ENCODE measurements at regions not wholly inside any gene's neighbourhood (a gene's known extent, or its start where the extent isn't known, plus 50 kb on each side); places are given as distances from the start of the nearest gene placed in this dataset.

- no peak overlapping the region for H3K4me3 ChIP-seq (ENCODE audit: low read length, poor library complexity, severe bottlenecking)
- no peaks in the 10 kb centered on the region for H3K9me2 ChIP-seq (replicated peaks; ENCODE audit: low read depth, low read length)
- H3K9me3 ChIP-seq (ENCODE audit: insufficient read depth, low read depth, low read length), result no peaks in the 10 kb centered on the region
- no peak overlapping the region for H2AFZ ChIP-seq (ENCODE audit: low read length)
- H3K4me2 ChIP-seq (ENCODE audit: low read depth, low read length, poor library complexity, severe bottlenecking), result no peak overlapping the region
- no peak overlapping the region for H3K9ac ChIP-seq (ENCODE audit: low read depth, low read length, poor library complexity, severe bottlenecking)
- TF ChIP-seq CTCF (conservative IDR thresholded peaks at IDR 0.05; ENCODE audit: low read length), result no peak
- no peak for TF ChIP-seq EZH2phosphoT487 (IDR thresholded peaks at IDR 0.05; ENCODE audit: borderline replicate concordance)
- no peaks in the 10 kb centered on the region for H3K36me3 ChIP-seq (ENCODE audit: insufficient read depth, low read length)
- no peaks in the 10 kb centered on the region for H3K27me3 ChIP-seq (ENCODE audit: insufficient read depth, low read length, poor library complexity, severe bottlenecking)
- no peaks in the 10 kb centered on the region for H3K79me2 ChIP-seq (ENCODE audit: insufficient read depth, low read length)
- peaks cover 37% of the 10 kb centered on the region for H3K4me1 ChIP-seq (ENCODE audit: insufficient read depth, low read length, poor library complexity, severe bottlenecking)
- H4K20me1 ChIP-seq (ENCODE audit: insufficient read depth, low read length, poor library complexity, severe bottlenecking), result no peaks in the 10 kb centered on the region
- no peaks in the 10 kb centered on the region for H3F3A ChIP-seq (ENCODE audit: low read depth)
Observed at GRCh38 chr9:675697-676370, 165.7 kb upstream of the DMRT1 start.

GRCh38 chr9:676780-677438 lies 164.6 kb upstream of the DMRT1 start:
- Histone ChIP-seq H3K27me3 (ENCODE audit: insufficient read depth, low read length, poor library complexity, severe bottlenecking) (no peaks in the 10 kb centered on the region), H3K4me3 (ENCODE audit: low read length, poor library complexity, severe bottlenecking) (peak overlapping the region; percentile 46), H3K9me3 (ENCODE audit: insufficient read depth, low read depth, low read length) (no peaks in the 10 kb centered on the region), H3K9ac (ENCODE audit: low read depth, low read length, poor library complexity, severe bottlenecking) (peak overlapping the region; percentile 30), H2AFZ (ENCODE audit: low read length) (peak overlapping the region; percentile 85), H3K79me2 (ENCODE audit: insufficient read depth, low read length) (no peaks in the 10 kb centered on the region), H3K36me3 (ENCODE audit: insufficient read depth, low read length) (no peaks in the 10 kb centered on the region), H3K4me2 (ENCODE audit: low read depth, low read length, poor library complexity, severe bottlenecking) (peak overlapping the region; percentile 71), H3F3A (ENCODE audit: low read depth) (no peaks in the 10 kb centered on the region), H3K9me2 (replicated peaks; ENCODE audit: low read depth, low read length) (no peaks in the 10 kb centered on the region), H3K4me1 (ENCODE audit: insufficient read depth, low read length, poor library complexity, severe bottlenecking) (peaks cover 37% of the 10 kb centered on the region), H4K20me1 (ENCODE audit: insufficient read depth, low read length, poor library complexity, severe bottlenecking) (no peaks in the 10 kb centered on the region)
- TF ChIP-seq EZH2phosphoT487 (IDR thresholded peaks at IDR 0.05; ENCODE audit: borderline replicate concordance), result no peak
- TF ChIP-seq CTCF (conservative IDR thresholded peaks at IDR 0.05; ENCODE audit: low read length), result no peak

- H3K4me1 ChIP-seq (ENCODE audit: insufficient read depth, low read length, poor library complexity, severe bottlenecking), result peaks cover 37% of the 10 kb centered on the region
- no peaks in the 10 kb centered on the region for H3K27me3 ChIP-seq (ENCODE audit: insufficient read depth, low read length, poor library complexity, severe bottlenecking)
- no peaks in the 10 kb centered on the region for H4K20me1 ChIP-seq (ENCODE audit: insufficient read depth, low read length, poor library complexity, severe bottlenecking)
- H3K9ac ChIP-seq (ENCODE audit: low read depth, low read length, poor library complexity, severe bottlenecking), result peak overlapping the region; percentile 30
- no peaks in the 10 kb centered on the region for H3K9me3 ChIP-seq (ENCODE audit: insufficient read depth, low read depth, low read length)
- H3K36me3 ChIP-seq (ENCODE audit: insufficient read depth, low read length), result no peaks in the 10 kb centered on the region
- peak overlapping the region; percentile 71 for H3K4me2 ChIP-seq (ENCODE audit: low read depth, low read length, poor library complexity, severe bottlenecking)
- no peaks in the 10 kb centered on the region for H3K9me2 ChIP-seq (replicated peaks; ENCODE audit: low read depth, low read length)
- peak overlapping the region; percentile 46 for H3K4me3 ChIP-seq (ENCODE audit: low read length, poor library complexity, severe bottlenecking)
- H3F3A ChIP-seq (ENCODE audit: low read depth), result no peaks in the 10 kb centered on the region
- no peaks in the 10 kb centered on the region for H3K79me2 ChIP-seq (ENCODE audit: insufficient read depth, low read length)
- H2AFZ ChIP-seq (ENCODE audit: low read length), result peak overlapping the region; percentile 85
- TF ChIP-seq CTCF (conservative IDR thresholded peaks at IDR 0.05; ENCODE audit: low read length) (no peak), EZH2phosphoT487 (IDR thresholded peaks at IDR 0.05; ENCODE audit: borderline replicate concordance) (no peak)
Observed at GRCh38 chr9:677461-678097, 163.9 kb upstream of the DMRT1 start.
